ENCODE measurements at regions not wholly inside any gene's neighbourhood (a gene's known extent, or its start where the extent isn't known, plus 50 kb on each side); places are given as distances from the start of the nearest gene placed in this dataset.

GRCh38 chr9:86690034-86690433 lies 257.3 kb downstream of the GAS1 start:
- no peak for ATAC-seq
- no peak for TF ChIP-seq ESRRG (CRISPR knock-in tag; IDR thresholded peaks at IDR 0.05)
- TF ChIP-seq, protein P1, sequence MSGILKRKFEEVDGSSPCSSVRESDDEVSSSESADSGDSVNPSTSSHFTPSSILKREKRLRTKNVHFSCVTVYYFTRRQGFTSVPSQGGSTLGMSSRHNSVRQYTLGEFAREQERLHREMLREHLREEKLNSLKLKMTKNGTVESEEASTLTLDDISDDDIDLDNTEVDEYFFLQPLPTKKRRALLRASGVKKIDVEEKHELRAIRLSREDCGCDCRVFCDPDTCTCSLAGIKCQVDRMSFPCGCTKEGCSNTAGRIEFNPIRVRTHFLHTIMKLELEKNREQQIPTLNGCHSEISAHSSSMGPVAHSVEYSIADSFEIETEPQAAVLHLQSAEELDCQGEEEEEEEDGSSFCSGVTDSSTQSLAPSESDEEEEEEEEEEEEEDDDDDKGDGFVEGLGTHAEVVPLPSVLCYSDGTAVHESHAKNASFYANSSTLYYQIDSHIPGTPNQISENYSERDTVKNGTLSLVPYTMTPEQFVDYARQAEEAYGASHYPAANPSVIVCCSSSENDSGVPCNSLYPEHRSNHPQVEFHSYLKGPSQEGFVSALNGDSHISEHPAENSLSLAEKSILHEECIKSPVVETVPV (CRISPR knock-in tag; IDR thresholded peaks at IDR 0.05) = no peak
- no peak for TF ChIP-seq ZC3H10 (CRISPR knock-in tag; IDR thresholded peaks at IDR 0.05)
- TF ChIP-seq ZFP30 (CRISPR knock-in tag; IDR thresholded peaks at IDR 0.05) = no peak
- no peak for TF ChIP-seq TOX (CRISPR knock-in tag; IDR thresholded peaks at IDR 0.05; ENCODE audit: borderline replicate concordance)

GRCh38 chr9:86687788-86688187 lies 259.5 kb downstream of the GAS1 start:
- TF ChIP-seq TOX (CRISPR knock-in tag; IDR thresholded peaks at IDR 0.05; ENCODE audit: borderline replicate concordance) = no peak
- no peak for TF ChIP-seq GLIS3 (CRISPR knock-in tag; IDR thresholded peaks at IDR 0.05)
- TF ChIP-seq ZNF8 (CRISPR knock-in tag; IDR thresholded peaks at IDR 0.05) = no peak
- no peak for TF ChIP-seq CSDC2 (CRISPR knock-in tag; IDR thresholded peaks at IDR 0.05)
- TF ChIP-seq, protein P2, sequence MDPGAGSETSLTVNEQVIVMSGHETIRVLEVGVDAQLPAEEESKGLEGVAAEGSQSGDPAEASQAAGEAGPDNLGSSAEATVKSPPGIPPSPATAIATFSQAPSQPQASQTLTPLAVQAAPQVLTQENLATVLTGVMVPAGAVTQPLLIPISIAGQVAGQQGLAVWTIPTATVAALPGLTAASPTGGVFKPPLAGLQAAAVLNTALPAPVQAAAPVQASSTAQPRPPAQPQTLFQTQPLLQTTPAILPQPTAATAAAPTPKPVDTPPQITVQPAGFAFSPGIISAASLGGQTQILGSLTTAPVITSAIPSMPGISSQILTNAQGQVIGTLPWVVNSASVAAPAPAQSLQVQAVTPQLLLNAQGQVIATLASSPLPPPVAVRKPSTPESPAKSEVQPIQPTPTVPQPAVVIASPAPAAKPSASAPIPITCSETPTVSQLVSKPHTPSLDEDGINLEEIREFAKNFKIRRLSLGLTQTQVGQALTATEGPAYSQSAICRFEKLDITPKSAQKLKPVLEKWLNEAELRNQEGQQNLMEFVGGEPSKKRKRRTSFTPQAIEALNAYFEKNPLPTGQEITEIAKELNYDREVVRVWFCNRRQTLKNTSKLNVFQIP (CRISPR knock-in tag; IDR thresholded peaks at IDR 0.05; ENCODE audit: borderline replicate concordance, low read depth) = no peak
- ATAC-seq = no peak

- ATAC-seq = no peak
- TF ChIP-seq CREB5 (CRISPR knock-in tag; IDR thresholded peaks at IDR 0.05; ENCODE audit: low read depth) (no peak), TOX (CRISPR knock-in tag; IDR thresholded peaks at IDR 0.05; ENCODE audit: borderline replicate concordance) (no peak), ESRRG (CRISPR knock-in tag; IDR thresholded peaks at IDR 0.05) (no peak), ZFP30 (CRISPR knock-in tag; IDR thresholded peaks at IDR 0.05) (no peak), RARB (CRISPR knock-in tag; IDR thresholded peaks at IDR 0.05) (no peak), ZNF565 (CRISPR knock-in tag; conservative IDR thresholded peaks at IDR 0.05; ENCODE audit: low read depth) (no peak), ZFP3 (CRISPR knock-in tag; IDR thresholded peaks at IDR 0.05) (no peak), PATZ1 (CRISPR knock-in tag; IDR thresholded peaks at IDR 0.05; ENCODE audit: borderline replicate concordance) (no peak), TCF4 (CRISPR knock-in tag; IDR thresholded peaks at IDR 0.05; ENCODE audit: borderline replicate concordance) (no peak), ARNTL (CRISPR knock-in tag; IDR thresholded peaks at IDR 0.05; ENCODE audit: borderline replicate concordance, low read depth) (no peak), ZNF8 (CRISPR knock-in tag; IDR thresholded peaks at IDR 0.05) (no peak), SNAI2 (CRISPR knock-in tag; IDR thresholded peaks at IDR 0.05) (no peak), PPARA (CRISPR knock-in tag; IDR thresholded peaks at IDR 0.05; ENCODE audit: borderline replicate concordance) (no peak), ZNF70 (CRISPR knock-in tag; IDR thresholded peaks at IDR 0.05) (no peak), OSR1 (CRISPR knock-in tag; IDR thresholded peaks at IDR 0.05) (no peak), CSDC2 (CRISPR knock-in tag; IDR thresholded peaks at IDR 0.05) (no peak), ZC3H10 (CRISPR knock-in tag; IDR thresholded peaks at IDR 0.05) (no peak)
- TF ChIP-seq, protein P3, sequence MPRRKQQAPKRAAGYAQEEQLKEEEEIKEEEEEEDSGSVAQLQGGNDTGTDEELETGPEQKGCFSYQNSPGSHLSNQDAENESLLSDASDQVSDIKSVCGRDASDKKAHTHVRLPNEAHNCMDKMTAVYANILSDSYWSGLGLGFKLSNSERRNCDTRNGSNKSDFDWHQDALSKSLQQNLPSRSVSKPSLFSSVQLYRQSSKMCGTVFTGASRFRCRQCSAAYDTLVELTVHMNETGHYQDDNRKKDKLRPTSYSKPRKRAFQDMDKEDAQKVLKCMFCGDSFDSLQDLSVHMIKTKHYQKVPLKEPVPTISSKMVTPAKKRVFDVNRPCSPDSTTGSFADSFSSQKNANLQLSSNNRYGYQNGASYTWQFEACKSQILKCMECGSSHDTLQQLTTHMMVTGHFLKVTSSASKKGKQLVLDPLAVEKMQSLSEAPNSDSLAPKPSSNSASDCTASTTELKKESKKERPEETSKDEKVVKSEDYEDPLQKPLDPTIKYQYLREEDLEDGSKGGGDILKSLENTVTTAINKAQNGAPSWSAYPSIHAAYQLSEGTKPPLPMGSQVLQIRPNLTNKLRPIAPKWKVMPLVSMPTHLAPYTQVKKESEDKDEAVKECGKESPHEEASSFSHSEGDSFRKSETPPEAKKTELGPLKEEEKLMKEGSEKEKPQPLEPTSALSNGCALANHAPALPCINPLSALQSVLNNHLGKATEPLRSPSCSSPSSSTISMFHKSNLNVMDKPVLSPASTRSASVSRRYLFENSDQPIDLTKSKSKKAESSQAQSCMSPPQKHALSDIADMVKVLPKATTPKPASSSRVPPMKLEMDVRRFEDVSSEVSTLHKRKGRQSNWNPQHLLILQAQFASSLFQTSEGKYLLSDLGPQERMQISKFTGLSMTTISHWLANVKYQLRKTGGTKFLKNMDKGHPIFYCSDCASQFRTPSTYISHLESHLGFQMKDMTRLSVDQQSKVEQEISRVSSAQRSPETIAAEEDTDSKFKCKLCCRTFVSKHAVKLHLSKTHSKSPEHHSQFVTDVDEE (CRISPR knock-in tag; IDR thresholded peaks at IDR 0.05) = no peak
- TF ChIP-seq, protein P2 (CRISPR knock-in tag; IDR thresholded peaks at IDR 0.05; ENCODE audit: borderline replicate concordance, low read depth) = no peak
- TF ChIP-seq, protein P1 (CRISPR knock-in tag; IDR thresholded peaks at IDR 0.05) = no peak
Measured at GRCh38 chr9:86685556-86685955, 261.8 kb downstream of the GAS1 start.
